ENCODE measurements at regions not wholly inside any gene's neighbourhood (a gene's known extent, or its start where the extent isn't known, plus 50 kb on each side); places are given as distances from the start of the nearest gene placed in this dataset.
A peak's percentile ranks its signal among the peaks of the same experiment; 100 is the strongest.

- DNase-seq = no peak
These were observed 273.9 kb upstream of the NFE2L3 start for GRCh38 chr7:25877802-25878789.

- DNase-seq = no peak
These were observed 272.2 kb upstream of the NFE2L3 start for GRCh38 chr7:25879799-25880198.

GRCh38 chr7:25881317-25882037 is 270.5 kb upstream of the NFE2L3 start:
- DNase-seq = no peak

GRCh38 chr7:25882151-25882773 is 269.7 kb upstream of the NFE2L3 start:
- no peak for DNase-seq

GRCh38 chr7:25884265-25884828 is 267.7 kb upstream of the NFE2L3 start:
- no peak for DNase-seq

GRCh38 chr7:25885057-25885576 is 266.9 kb upstream of the NFE2L3 start:
- no peak for DNase-seq

GRCh38 chr7:25886387-25887240 is 265.4 kb upstream of the NFE2L3 start:
- DNase-seq = no peak

GRCh38 chr7:25887266-25887665 is 264.7 kb upstream of the NFE2L3 start:
- DNase-seq = no peak

- DNase-seq = no peak
These were observed 264.0 kb upstream of the NFE2L3 start for GRCh38 chr7:25887795-25888559.

GRCh38 chr7:25889765-25890164 is 262.2 kb upstream of the NFE2L3 start:
- no peak for DNase-seq

GRCh38 chr7:25891591-25891990 is 260.4 kb upstream of the NFE2L3 start:
- no peak for DNase-seq

GRCh38 chr7:25893436-25893835 is 258.6 kb upstream of the NFE2L3 start:
- DNase-seq = no peak

- peak; percentile 10 for DNase-seq
These were observed 257.7 kb upstream of the NFE2L3 start for GRCh38 chr7:25894002-25894901.

GRCh38 chr7:25894902-25895791 is 256.9 kb upstream of the NFE2L3 start:
- peak; percentile 32 for DNase-seq

GRCh38 chr7:25895792-25896171 is 256.2 kb upstream of the NFE2L3 start:
- DNase-seq = no peak

- DNase-seq = no peak
These were observed 254.7 kb upstream of the NFE2L3 start for GRCh38 chr7:25897261-25897782.

- DNase-seq = no peak
These were observed 251.8 kb upstream of the NFE2L3 start for GRCh38 chr7:25900245-25900644.

GRCh38 chr7:25900877-25901276 is 251.1 kb upstream of the NFE2L3 start:
- DNase-seq = no peak

- DNase-seq = no peak
These were observed 250.3 kb upstream of the NFE2L3 start for GRCh38 chr7:25901658-25902057.

Data from fibroblast of skin of right quadriceps (primary cell).